GM12878 (cell line): ENCODE measurements at regions not wholly inside any gene's neighbourhood (a gene's known extent, or its start where the extent isn't known, plus 50 kb on each side); places are given as distances from the start of the nearest gene placed in this dataset.

Experiments
- ATAC-seq: fragments of 200-7000 bp; cut with Tn5 transposase; 3 replicates; pipeline ENCODE4 v1.9.1; 2020; ENCODE audit warnings: mild to moderate bottlenecking, moderate library complexity
- BruUV-seq: library from RNA; stranded (reverse); fragments of 400-500 nt; replicated peaks from 2 replicates; lab custom pipeline; 2021; lab: Mats Ljungman, UMichigan
- CTCF ChIA-PET: fragments of 300-600 bp; sonication (Branson Sonifier 250); formaldehyde crosslinking; extraction: SDS; loops from one replicate; lab custom pipeline; 2021; ENCODE audit warnings: inconsistent platforms; lab: Yijun Ruan, JAX
- POLR2A ChIA-PET: fragments of 350-600 bp; formaldehyde crosslinking; extraction: SDS; loops from one replicate; lab custom pipeline; 2021; ENCODE audit warnings: inconsistent platforms; lab: Charles Lee
- RAD21 ChIA-PET: fragments of 300-600 bp; sonication (Branson Sonifier 250); formaldehyde crosslinking; loops from one replicate; lab custom pipeline; 2023; ENCODE audit warnings: antibody characterized with exemption; ENCODE audit not compliant: unreplicated experiment; lab: Charles Lee
- SMC1A ChIA-PET: fragments of 300-600 bp; sonication (Branson Sonifier 250); formaldehyde crosslinking; loops from one replicate; lab custom pipeline; 2023; ENCODE audit not compliant: unreplicated experiment, uncharacterized antibody; lab: Charles Lee
- DNase-seq: peaks from one replicate; pipeline ENCODE4 v3.0.0-alpha.2; 2011; ENCODE audit warnings: low read depth, low spot score
- FAIRE-seq: peaks from 3 replicates; lab custom pipeline; 2011; peaks lifted over from hg19 to GRCh38; lab: Jason Lieb, UNC
- H2AFZ ChIP-seq: 2 replicates; pipeline ENCODE4 v1.6.0; 2011; ENCODE audit warnings: low read depth, low read length, control low read depth; ENCODE audit not compliant: control insufficient read depth
- H3K27ac ChIP-seq: 2 replicates; pipeline ENCODE4 v1.5.1; 2011; ENCODE audit warnings: control low read depth; ENCODE audit not compliant: control insufficient read depth, insufficient read depth
- H3K27me3 ChIP-seq, 2 experiments: replicated peaks in 1 of 2; 2 replicates each; pipeline versions ENCODE4 v1.6.0 to v1.6.1; 2011; ENCODE audit warnings: low read length in 1 of 2; ENCODE audit not compliant: control insufficient read depth in 2 of 2, insufficient read depth in 2 of 2
- H3K36me3 ChIP-seq, 2 experiments: 2 replicates each; pipeline ENCODE4 v1.5.1; 2011; ENCODE audit warnings: low read length in 1 of 2; ENCODE audit not compliant: control insufficient read depth in 2 of 2, insufficient read depth in 2 of 2
- H3K4me1 ChIP-seq: 2 replicates; pipeline ENCODE4 v1.6.1; 2011; ENCODE audit warnings: mild to moderate bottlenecking, low read length, moderate library complexity, mixed read lengths; ENCODE audit not compliant: control insufficient read depth, insufficient read depth
- H3K4me2 ChIP-seq: 2 replicates; pipeline ENCODE4 v1.6.0; 2011; ENCODE audit warnings: control low read depth; ENCODE audit not compliant: control insufficient read depth, insufficient read depth
- H3K4me3 ChIP-seq: fragments of 200-600 bp; sonication (generic); 2 replicates; pipeline ENCODE4 v1.5.1; 2016
- H3K79me2 ChIP-seq: 2 replicates; pipeline ENCODE4 v1.6.0; 2011; ENCODE audit warnings: low read length; ENCODE audit not compliant: control insufficient read depth, insufficient read depth
- H3K9ac ChIP-seq: 2 replicates; pipeline ENCODE4 v1.8.0; 2011; ENCODE audit warnings: low read length, control low read depth, mixed read lengths; ENCODE audit not compliant: control insufficient read depth, insufficient read depth
- H3K9me3 ChIP-seq: replicated peaks from 3 replicates; pipeline ENCODE4 v1.5.1; 2011; ENCODE audit warnings: mild to moderate bottlenecking, low read length; ENCODE audit not compliant: control insufficient read depth, insufficient read depth
- H4K20me1 ChIP-seq: 2 replicates; pipeline ENCODE4 v1.6.0; 2011; ENCODE audit not compliant: control insufficient read depth, insufficient read depth
- BCL3 ChIP-seq: IDR thresholded peaks from 2 replicates; pipeline ENCODE4 v1.6.1; 2011; ENCODE audit warnings: borderline replicate concordance, low read depth, mild to moderate bottlenecking, moderate library complexity, low read length; ENCODE audit not compliant: insufficient read depth, poor library complexity, severe bottlenecking
- BHLHE40 ChIP-seq, 2 experiments: fragments of 450-650 bp in 1 of 2; IDR thresholded peaks; 2 replicates each; pipeline ENCODE4 v1.6.1; 2011 to 2017; ENCODE audit warnings: low read depth in 2 of 2, borderline replicate concordance in 1 of 2, improper control_type of control experiment in 1 of 2, low read length in 1 of 2, mild to moderate bottlenecking in 1 of 2
- E2F8 ChIP-seq: fragments of 450-650 bp; IDR thresholded peaks from 2 replicates; pipeline ENCODE4 v1.6.1; 2018; ENCODE audit warnings: mild to moderate bottlenecking, low read depth, moderate library complexity; ENCODE audit not compliant: partially characterized antibody
- JUNB ChIP-seq: IDR thresholded peaks from 2 replicates; pipeline ENCODE4 v1.6.1; 2016; ENCODE audit warnings: antibody characterized with exemption, mild to moderate bottlenecking
- PRDM15 ChIP-seq: fragments of 450-650 bp; formaldehyde crosslinking; IDR thresholded peaks from 2 replicates; pipeline ENCODE4 v1.4.0; 2020; ENCODE audit warnings: mild to moderate bottlenecking, moderate library complexity
- SUZ12 ChIP-seq: fragments of 200-600 bp; sonication (generic); IDR thresholded peaks from one replicate; pipeline ENCODE4 v1.6.1; 2018; ENCODE audit warnings: antibody characterized with exemption, mild to moderate bottlenecking; ENCODE audit not compliant: unreplicated experiment
- WGBS: methylation state at CpG from one replicate; pipeline ENCODE4 v1.1.6; 2016; ENCODE audit warnings: low lambda C conversion rate; ENCODE audit not compliant: insufficient replicate concordance, insufficient coverage; ENCODE audit errors: missing lambda C conversion rate; 5-methylcytosine and 5-hydroxymethylcytosine counted together
- in situ Hi-C: fragments of 300-500 bp; cut with MboI; formaldehyde crosslinking; loops from 9 replicates; pipeline ENCODE4 v1.14.3; 2018; ENCODE audit warnings: mixed read lengths
- intact Hi-C: fragments of 100-400 bp; cut with micrococcal nuclease; formaldehyde crosslinking; loops from one replicate; pipeline ENCODE4 v1.14.2; 2022; ENCODE audit not compliant: unreplicated experiment

- intact Hi-C loops: no loop called here
- H3K4me2 ChIP-seq: no peak overlapping the region
- H3K9ac ChIP-seq: no peak overlapping the region
- ChIA-PET POLR2A (no interaction called here), RAD21 (no interaction called here), CTCF (no interaction called here), SMC1A (no interaction called here)
- H3K79me2 ChIP-seq: no peaks in the 10 kb centered on the region
- H3K9me3 ChIP-seq: no peaks in the 10 kb centered on the region
- ATAC-seq (no peak), DNase-seq (no peak), FAIRE-seq (no peak)
- in situ Hi-C loops: no loop called here
- 52% methylated on average over 3 of the region's 3 CpGs for WGBS
- H3K27me3 ChIP-seq: no peaks in the 10 kb centered on the region
- H2AFZ ChIP-seq: no peak overlapping the region
- no peaks in the 10 kb centered on the region for H4K20me1 ChIP-seq
- H3K4me1 ChIP-seq: no peaks in the 10 kb centered on the region
- H3K27ac ChIP-seq: no peak overlapping the region
- no peaks in the 10 kb centered on the region for H3K36me3 ChIP-seq
- H3K4me3 ChIP-seq: no peak overlapping the region
- no peak for TF ChIP-seq E2F8
- TF ChIP-seq BCL3: no peak
- TF ChIP-seq JUNB: no peak
- no peak for TF ChIP-seq SUZ12
- TF ChIP-seq BHLHE40 (IDR thresholded peaks at IDR 0.05; ENCODE audit: borderline replicate concordance in 1 of 2, low read depth in 2 of 2, low read length in 1 of 2): no peak
- no peak for TF ChIP-seq PRDM15 (CRISPR knock-in tag)
- BruUV-seq: no TSS peak
Observed at GRCh38 chr7:121570365-121570764, 174.3 kb upstream of the FAM3C start.
